ENCODE measurements at regions not wholly inside any gene's neighbourhood (a gene's known extent, or its start where the extent isn't known, plus 50 kb on each side); places are given as distances from the start of the nearest gene placed in this dataset.
"Not testable (repeated sequence)": the region's sequence is repeated elsewhere in the genome, so short reads cannot be mapped to it uniquely, and the experiment has no call there.

DNA sequence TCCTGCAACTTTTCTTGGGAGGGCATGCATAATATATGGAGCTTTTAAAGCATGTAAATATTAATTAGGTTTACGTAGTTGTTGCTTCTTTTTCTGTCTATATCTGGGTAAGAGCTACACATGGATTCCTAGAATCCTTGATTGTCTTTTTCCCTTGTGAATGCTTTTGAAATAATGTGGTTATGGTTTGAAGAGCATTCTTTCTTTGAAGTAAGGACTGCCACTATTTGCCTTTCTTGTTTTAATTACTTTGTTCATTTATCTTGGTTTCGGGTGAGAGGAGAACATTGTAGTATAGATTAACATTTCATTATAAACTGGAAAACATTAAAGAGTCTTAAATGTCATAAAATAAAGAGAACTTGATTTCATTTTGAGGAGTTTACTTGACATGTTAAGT, 674.0 kb downstream of the ZBBX start:
- no peak overlapping the region for H3K4me3 ChIP-seq (ENCODE audit: low read depth, low read length)
- no peak for DNase-seq (ENCODE audit: low read depth)
- TF ChIP-seq, protein P1, sequence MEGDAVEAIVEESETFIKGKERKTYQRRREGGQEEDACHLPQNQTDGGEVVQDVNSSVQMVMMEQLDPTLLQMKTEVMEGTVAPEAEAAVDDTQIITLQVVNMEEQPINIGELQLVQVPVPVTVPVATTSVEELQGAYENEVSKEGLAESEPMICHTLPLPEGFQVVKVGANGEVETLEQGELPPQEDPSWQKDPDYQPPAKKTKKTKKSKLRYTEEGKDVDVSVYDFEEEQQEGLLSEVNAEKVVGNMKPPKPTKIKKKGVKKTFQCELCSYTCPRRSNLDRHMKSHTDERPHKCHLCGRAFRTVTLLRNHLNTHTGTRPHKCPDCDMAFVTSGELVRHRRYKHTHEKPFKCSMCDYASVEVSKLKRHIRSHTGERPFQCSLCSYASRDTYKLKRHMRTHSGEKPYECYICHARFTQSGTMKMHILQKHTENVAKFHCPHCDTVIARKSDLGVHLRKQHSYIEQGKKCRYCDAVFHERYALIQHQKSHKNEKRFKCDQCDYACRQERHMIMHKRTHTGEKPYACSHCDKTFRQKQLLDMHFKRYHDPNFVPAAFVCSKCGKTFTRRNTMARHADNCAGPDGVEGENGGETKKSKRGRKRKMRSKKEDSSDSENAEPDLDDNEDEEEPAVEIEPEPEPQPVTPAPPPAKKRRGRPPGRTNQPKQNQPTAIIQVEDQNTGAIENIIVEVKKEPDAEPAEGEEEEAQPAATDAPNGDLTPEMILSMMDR (IDR thresholded peaks at IDR 0.05; ENCODE audit: insufficient read depth, low read depth, low read length), result no peak

- TF ChIP-seq, protein P1 (IDR thresholded peaks at IDR 0.05; ENCODE audit: insufficient read depth, low read depth, low read length), result no peak
- no peak overlapping the region for H3K4me3 ChIP-seq (ENCODE audit: low read depth, low read length)
- DNase-seq (ENCODE audit: low read depth), result no peak
These were observed 682.6 kb downstream of the ZBBX start for GRCh38 chr3:166697495-166697894.

DNA sequence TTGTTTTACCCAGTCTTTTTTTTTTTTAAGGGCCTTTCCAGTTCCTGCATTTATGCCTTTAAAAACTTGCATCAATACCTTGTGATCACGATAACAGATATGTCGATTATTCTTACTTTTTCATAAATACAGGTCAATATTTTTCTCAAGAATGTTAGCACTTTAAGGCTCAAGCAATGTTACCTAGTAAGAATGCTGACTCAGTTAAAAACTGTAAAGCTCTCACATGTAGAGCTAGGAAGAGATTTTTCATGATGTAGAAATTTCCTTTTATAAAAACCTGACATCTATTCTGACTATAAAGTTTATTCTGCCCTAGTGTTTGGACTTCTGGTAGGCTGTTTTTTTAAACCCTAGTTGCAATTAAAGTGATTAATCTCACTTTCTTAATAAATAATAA, 684.0 kb downstream of the ZBBX start:
- no peak overlapping the region for H3K4me3 ChIP-seq (ENCODE audit: low read depth, low read length)
- no peak for DNase-seq (ENCODE audit: low read depth)
- TF ChIP-seq, protein P1 (IDR thresholded peaks at IDR 0.05; ENCODE audit: insufficient read depth, low read depth, low read length), result no peak

GRCh38 chr3:166688665-166689064, 691.4 kb downstream of the ZBBX start:
- TF ChIP-seq, protein P1 (IDR thresholded peaks at IDR 0.05; ENCODE audit: insufficient read depth, low read depth, low read length), result no peak
- H3K4me3 ChIP-seq (ENCODE audit: low read depth, low read length), result no peak overlapping the region
- DNase-seq (ENCODE audit: low read depth), result no peak

DNA sequence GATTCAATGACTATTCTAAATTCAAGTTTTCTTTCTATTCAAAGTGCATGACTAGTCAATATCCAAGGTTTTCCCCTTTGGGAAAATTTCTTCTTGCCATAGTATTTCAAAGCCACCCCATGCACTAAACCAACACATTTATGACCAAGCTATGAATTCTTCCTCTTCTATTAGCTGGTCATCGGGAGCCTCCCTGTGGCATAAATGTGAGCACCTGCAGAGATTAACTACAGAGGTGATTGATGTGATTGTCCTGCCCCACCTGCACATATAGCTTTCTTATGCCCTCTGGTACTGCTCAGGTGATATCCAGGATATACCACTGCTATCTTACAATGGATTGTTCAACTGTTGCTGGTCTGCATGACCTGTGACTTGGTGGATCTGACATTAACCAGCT, 694.9 kb downstream of the ZBBX start:
- no peak for DNase-seq (ENCODE audit: low read depth)
- no peak overlapping the region for H3K4me3 ChIP-seq (ENCODE audit: low read depth, low read length)
- TF ChIP-seq, protein P1 (IDR thresholded peaks at IDR 0.05; ENCODE audit: insufficient read depth, low read depth, low read length), result no peak

GRCh38 chr3:166684077-166684476, 696.0 kb downstream of the ZBBX start:
- DNase-seq (ENCODE audit: low read depth); H3K4me3 ChIP-seq (ENCODE audit: low read depth, low read length): not testable (repeated sequence)

DNA sequence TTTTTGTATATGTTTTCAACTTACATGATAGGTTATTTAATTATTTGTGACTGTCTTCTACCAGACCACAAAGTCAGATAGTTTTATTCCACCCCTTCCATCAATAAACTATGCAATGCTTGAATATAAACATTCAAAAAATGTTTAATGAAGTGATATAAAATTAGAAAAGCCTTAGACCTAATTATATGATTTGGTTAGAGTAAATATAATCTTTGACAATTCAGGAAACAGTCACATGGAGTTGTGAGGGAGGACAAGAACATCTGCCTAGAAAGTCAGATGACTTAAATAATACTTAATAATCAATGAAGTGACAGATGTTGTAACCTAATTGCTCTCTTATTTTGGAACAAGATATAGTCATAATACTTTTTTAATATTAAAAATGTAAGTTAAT, 710.3 kb downstream of the ZBBX start:
- no peak for DNase-seq (ENCODE audit: low read depth)
- no peak overlapping the region for H3K4me3 ChIP-seq (ENCODE audit: low read depth, low read length)

More for the DNA sequence above, 710.3 kb downstream of the ZBBX start:
- TF ChIP-seq, protein P1 (IDR thresholded peaks at IDR 0.05; ENCODE audit: insufficient read depth, low read depth, low read length), result no peak

Measured in fibroblast of villous mesenchyme (primary cell).